HS-5 (cell line): ENCODE measurements at regions not wholly inside any gene's neighbourhood (a gene's known extent, or its start where the extent isn't known, plus 50 kb on each side); places are given as distances from the start of the nearest gene placed in this dataset.
A peak's percentile ranks its signal among the peaks of the same experiment; 100 is the strongest.

Source experiments
- DNase-seq: peaks from one replicate; pipeline ENCODE4 v3.0.0-alpha.2; 2012; ENCODE audit warnings: low read depth

DNA sequence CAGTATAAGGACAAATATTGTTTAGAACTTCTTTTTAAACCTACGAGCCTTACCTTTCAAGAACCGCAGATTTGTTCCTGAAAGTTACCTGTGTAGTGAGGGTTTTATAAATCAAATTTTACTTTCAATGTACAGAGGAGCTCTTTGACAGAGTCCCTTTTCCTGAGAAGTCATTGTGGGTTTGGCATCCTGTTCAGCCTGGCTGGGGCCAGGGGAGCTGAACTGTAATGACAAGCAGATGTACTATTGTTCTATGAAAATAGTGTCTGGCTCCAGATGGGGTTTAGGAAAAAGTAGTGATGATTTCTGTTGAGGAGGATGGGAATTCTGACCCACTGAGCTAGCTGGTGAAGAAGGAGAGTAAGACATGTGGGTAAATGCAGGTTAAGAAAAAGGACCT lies 196.2 kb upstream of the PGRMC2 start:
- no peak for DNase-seq

GRCh38 chr4:128483041-128483440 lies 195.4 kb upstream of the PGRMC2 start:
- no peak for DNase-seq

- no peak for DNase-seq
Observed at GRCh38 chr4:128481752-128482480, 194.3 kb upstream of the PGRMC2 start.

- DNase-seq: no peak
Observed at GRCh38 chr4:128480945-128481344, 193.3 kb upstream of the PGRMC2 start.

GRCh38 chr4:128477540-128477939 lies 189.9 kb upstream of the PGRMC2 start:
- DNase-seq: no peak

- DNase-seq: no peak
Observed at GRCh38 chr4:128475597-128475996, 188.0 kb upstream of the PGRMC2 start.

DNA sequence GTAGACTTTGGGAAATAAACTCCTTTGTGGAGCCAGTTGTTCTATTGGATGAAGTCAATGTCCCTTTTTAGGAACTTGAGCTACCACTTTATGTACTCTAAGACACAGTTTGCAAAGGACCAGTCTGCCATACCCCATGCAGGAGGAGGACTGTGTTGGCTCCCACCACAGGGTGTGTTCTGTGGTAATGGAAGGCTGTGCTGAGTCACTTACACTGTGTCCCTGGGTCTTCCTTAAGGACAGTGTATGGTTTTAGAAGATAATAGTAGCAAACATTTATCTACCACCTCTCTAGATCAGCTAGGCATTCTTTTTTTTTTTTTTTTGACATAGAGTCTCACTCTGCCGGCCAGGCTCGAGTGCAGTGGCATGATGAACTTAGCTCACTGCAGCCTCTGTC lies 184.0 kb upstream of the PGRMC2 start:
- DNase-seq: no peak

DNA sequence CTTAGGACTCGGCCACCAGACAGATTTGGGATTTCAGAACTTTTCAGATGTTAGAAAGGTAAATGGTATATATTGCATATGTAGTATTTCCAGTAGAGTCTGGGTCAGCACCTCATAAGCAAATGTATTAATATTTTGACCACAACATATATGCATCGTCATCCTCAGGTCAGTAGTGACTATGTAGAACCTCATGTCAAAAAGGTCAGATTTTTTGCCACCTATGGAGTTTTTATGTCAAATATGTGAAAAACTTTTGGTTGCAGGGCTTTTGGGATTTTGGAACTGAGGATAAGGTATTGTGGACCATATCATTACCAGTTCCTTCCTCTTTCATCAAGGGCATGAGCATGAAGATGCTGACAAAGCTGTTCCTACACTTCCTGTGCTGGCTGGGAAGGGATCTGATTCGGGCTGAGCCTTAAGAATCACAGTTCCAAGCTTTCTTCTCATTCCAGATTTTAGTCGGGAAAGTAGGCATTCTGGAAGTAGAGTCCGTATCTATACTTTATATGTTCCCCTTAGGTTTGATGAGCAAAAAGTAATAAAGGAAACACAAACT lies 183.0 kb upstream of the PGRMC2 start:
- DNase-seq: no peak

GRCh38 chr4:128468123-128468989 lies 180.7 kb upstream of the PGRMC2 start:
- peak; percentile 80 for DNase-seq

- no peak for DNase-seq
Observed at GRCh38 chr4:128465523-128465922, 177.9 kb upstream of the PGRMC2 start.

DNA sequence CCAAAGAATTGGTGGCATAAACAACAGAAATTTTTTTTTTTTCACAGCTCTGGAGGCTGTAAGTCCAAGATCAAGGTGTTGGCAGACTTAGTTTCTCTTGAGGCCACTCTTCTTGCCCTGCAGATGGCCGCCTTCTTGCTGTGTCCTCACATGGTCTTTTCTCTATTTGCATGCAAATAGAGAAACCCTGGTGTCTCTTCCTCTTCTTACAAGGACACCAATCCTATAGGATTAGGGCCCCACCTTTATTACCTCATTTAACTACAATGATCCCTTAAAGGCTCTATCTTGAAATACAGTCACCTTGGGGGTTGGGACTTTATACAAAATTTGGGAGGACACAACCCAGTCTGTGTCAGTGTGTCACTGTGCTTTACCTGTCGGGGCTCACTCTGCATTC lies 175.4 kb upstream of the PGRMC2 start:
- DNase-seq: no peak

- DNase-seq: no peak
Observed at GRCh38 chr4:128462103-128462783, 174.6 kb upstream of the PGRMC2 start.

DNA sequence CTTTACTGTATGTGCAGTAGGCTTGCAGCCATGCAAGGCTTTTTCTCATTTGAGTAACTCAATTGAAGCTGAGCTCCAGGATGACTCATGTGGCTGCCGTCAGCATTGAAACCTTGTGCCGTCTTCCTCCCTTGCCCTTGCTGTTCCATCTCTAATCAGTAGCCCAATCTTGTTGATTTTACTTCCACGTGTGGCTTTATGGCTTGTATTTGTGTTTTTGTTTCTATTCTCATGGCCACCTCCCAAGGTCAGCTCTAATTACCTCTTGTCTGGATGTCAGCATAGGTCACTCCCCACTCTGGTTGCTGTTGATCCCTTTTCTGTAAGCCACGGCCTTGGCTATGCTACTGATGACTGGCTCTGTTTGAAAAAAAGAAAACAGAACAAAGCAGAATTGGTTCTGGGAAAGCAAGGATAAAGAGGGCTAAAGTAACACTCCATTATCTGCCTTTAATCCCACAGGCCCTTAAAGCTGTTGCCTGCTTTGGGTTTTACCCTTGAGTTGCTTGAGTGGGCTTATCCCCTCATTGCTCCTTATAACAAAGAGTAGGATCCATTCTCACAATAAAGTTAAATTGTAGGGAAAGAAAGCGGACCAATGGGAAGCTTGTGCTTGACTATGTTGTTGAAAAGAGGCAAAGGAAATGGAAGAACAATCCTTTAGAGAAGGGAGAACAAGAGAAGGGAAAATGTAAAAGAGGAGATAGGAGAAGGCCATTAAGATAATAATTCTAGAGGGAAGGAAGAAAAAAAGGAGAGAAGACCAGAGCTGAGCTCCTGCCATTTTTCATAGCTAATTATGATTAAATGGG lies 173.9 kb upstream of the PGRMC2 start:
- DNase-seq: no peak

GRCh38 chr4:128459547-128459946 lies 171.9 kb upstream of the PGRMC2 start:
- no peak for DNase-seq

DNA sequence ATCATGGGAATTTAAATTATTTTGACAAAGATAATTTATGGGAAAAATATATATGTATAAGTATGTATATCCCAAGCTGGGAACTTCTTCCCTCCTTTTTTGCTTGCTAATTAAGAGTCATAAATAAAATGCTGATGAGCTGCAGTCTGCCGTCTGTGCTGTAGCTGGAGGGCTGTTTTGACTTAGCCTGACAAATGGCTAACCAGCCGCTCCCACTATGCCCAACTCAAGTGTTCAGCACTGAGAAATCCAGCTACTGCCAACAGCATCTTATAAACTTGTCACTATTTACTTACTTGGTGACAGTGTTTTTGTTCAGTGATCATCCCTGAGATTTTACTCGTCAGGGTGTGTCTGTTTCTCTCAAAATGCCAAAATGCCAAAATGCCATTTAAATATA lies 171.2 kb upstream of the PGRMC2 start:
- DNase-seq: no peak

DNA sequence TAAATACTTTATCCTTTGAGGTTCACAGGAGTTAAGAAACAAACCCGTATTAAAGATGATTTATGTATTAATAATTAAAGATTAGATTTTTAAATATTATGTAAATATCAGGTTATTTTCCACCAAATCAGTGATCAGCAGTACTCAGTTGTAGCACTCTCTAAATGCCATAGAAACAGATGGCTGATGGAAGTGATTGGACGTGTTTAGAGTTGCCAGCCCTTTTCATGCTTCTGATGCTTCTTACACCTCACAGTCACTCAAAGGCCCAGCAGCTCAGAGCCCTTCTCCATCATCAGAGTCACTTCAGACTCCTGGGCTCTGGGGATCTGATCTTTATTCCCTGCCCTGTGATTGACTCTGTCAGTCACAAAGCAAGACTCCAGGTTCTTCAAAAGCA lies 170.1 kb upstream of the PGRMC2 start:
- DNase-seq: no peak

DNA sequence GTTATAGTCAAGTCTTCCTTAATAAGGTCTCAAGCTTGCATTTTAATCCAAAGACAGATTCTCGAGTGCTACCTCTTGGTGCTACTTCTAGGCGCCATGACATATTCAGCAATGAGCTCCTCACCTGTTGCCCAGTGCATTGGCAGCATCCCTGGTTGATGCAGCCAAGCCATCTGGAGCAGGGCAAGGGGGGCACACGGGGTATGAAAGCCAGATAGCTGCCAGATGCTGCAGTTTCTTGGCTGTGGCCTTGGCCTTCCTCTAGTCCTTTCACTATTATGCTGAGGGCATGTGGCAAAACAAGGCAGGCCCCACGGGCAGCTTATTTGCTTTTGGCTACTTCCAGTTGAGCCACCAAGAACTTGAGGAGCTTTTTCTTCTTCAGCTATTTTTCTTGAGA lies 168.6 kb upstream of the PGRMC2 start:
- DNase-seq: no peak

DNA sequence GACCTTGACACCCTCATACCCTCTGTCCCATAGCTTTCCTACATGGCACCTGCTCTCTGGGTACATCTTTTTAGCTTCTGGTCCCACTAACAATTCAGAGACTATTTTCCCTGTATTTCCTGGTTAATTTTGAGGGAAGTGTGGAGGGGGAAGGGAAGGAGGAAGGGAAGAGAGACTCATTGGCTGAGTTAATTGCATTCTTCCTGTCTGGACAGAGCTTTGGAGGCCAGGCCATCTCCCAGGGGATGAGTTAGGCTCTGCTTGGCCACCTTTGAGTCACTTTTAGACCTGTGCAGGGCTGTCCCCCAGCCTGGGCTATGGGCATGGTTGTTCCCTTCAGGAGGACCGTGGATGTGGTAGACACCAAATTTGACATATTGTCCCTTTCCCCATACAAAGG lies 167.9 kb upstream of the PGRMC2 start:
- DNase-seq: no peak

DNA sequence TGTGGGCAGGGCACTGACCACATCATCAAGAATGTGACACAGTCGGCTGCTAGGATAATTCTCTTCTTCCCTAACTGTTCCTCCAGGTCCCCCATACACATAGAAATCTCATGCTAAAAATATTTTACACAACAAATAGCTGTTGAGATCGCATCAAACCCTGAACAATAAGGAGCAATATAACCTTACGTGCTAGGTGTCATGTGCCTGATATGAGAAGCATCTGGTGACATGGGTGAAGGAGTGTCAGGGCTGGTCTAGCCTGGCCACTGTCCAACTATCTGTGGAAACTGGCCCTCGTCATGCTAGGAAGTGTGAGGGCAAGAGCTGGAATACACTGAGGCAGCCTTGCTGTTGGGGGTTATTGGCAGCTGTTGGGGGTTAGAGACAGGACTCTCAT lies 167.3 kb upstream of the PGRMC2 start:
- no peak for DNase-seq

GRCh38 chr4:128454281-128454871 lies 166.8 kb upstream of the PGRMC2 start:
- peak; percentile 87 for DNase-seq

DNA sequence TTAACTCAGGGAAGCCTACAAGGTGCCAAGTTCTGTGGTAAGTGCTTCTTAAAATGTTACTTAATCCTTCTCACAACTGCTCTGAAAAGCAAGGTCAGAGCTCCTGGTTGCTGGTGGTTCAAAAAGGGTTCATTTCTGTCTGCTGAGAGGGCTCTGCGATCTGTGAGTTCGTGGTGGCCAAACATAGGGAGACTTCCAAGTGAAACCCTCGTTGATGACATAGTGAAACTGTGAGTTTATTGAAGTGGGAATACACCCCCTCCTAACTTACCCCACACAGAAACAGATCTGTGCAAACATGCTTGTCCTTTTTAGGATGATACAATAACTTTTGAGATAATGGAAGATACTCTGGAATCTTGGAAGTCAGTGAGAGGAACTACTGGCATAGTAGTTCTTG lies 164.8 kb upstream of the PGRMC2 start:
- no peak for DNase-seq
